ENCODE measurements at regions not wholly inside any gene's neighbourhood (a gene's known extent, or its start where the extent isn't known, plus 50 kb on each side); places are given as distances from the start of the nearest gene placed in this dataset.

GRCh38 chr3:160124224-160124623 lies 101.0 kb upstream of the C3orf80 start:
- Histone ChIP-seq H2AFZ (ENCODE audit: low read depth, low read length) (no peak overlapping the region), H3K27ac (ENCODE audit: low read depth, low read length) (no peak overlapping the region), H4K20me1 (ENCODE audit: insufficient read depth, low read length) (no peaks in the 10 kb centered on the region), H3K36me3 (ENCODE audit: insufficient read depth, low read length) (no peaks in the 10 kb centered on the region), H3K79me2 (ENCODE audit: insufficient read depth, low read length) (no peaks in the 10 kb centered on the region), H3K4me1 (ENCODE audit: insufficient read depth, low read length) (peaks cover 12% of the 10 kb centered on the region), H3K9ac (ENCODE audit: low read length) (no peak overlapping the region), H3K4me3 (ENCODE audit: insufficient read depth, low read depth, low read length) (no peak overlapping the region), H3K9me3 (ENCODE audit: insufficient read depth, low read depth, low read length) (no peaks in the 10 kb centered on the region), H3K27me3 (ENCODE audit: insufficient read depth, low read length) (no peaks in the 10 kb centered on the region), H3K4me2 (ENCODE audit: low read length) (no peak overlapping the region)
- H3K4me1 Mint-ChIP-seq (ENCODE audit: low read depth, unreplicated experiment) = peaks cover 32% of the 10 kb centered on the region
- peaks cover 17% of the 10 kb centered on the region for H3K9me3 Mint-ChIP-seq (ENCODE audit: unreplicated experiment)
- TF ChIP-seq, protein P1, sequence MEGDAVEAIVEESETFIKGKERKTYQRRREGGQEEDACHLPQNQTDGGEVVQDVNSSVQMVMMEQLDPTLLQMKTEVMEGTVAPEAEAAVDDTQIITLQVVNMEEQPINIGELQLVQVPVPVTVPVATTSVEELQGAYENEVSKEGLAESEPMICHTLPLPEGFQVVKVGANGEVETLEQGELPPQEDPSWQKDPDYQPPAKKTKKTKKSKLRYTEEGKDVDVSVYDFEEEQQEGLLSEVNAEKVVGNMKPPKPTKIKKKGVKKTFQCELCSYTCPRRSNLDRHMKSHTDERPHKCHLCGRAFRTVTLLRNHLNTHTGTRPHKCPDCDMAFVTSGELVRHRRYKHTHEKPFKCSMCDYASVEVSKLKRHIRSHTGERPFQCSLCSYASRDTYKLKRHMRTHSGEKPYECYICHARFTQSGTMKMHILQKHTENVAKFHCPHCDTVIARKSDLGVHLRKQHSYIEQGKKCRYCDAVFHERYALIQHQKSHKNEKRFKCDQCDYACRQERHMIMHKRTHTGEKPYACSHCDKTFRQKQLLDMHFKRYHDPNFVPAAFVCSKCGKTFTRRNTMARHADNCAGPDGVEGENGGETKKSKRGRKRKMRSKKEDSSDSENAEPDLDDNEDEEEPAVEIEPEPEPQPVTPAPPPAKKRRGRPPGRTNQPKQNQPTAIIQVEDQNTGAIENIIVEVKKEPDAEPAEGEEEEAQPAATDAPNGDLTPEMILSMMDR (IDR thresholded peaks at IDR 0.05; ENCODE audit: insufficient read depth, low read depth, low read length) = no peak
- H3K27me3 Mint-ChIP-seq (ENCODE audit: low read depth, unreplicated experiment) = no peaks in the 10 kb centered on the region
- H3K4me3 Mint-ChIP-seq (ENCODE audit: unreplicated experiment) = no peak overlapping the region
- no peak for DNase-seq (ENCODE audit: low read depth)
- no peaks in the 10 kb centered on the region for H3K36me3 Mint-ChIP-seq (ENCODE audit: low read depth, unreplicated experiment)
- no peak for FAIRE-seq
- no peak overlapping the region for H3K27ac Mint-ChIP-seq (ENCODE audit: unreplicated experiment)

DNA sequence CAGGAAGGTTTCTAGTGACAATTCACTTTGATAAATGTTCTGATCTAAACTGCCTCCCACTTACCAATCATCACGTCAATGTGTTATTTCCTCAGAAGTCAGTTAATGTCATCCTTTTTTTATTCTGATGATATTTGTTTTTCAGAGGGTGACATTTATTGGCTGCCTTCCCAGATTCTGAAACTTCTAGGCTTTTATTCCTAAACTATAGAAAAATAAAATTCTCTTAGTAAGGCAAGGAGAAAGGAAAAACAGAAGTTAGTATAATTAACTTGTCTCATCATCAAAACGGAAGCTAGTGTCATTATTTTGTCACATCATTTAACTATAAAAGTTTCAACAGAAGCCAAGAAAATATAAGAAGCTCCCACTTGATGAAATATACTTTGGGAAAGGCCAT lies 100.0 kb upstream of the C3orf80 start:
- peaks cover 40% of the 10 kb centered on the region for H3K4me1 Mint-ChIP-seq (ENCODE audit: low read depth, unreplicated experiment)
- no peak overlapping the region for H3K4me2 ChIP-seq (ENCODE audit: low read length)

GRCh38 chr3:160126051-160126450 lies 99.2 kb upstream of the C3orf80 start:
- DNase-seq (ENCODE audit: low read depth) (peak; percentile 43), FAIRE-seq (no peak)
- no peak overlapping the region for H3K4me3 Mint-ChIP-seq (ENCODE audit: unreplicated experiment)
- Histone ChIP-seq H3K79me2 (ENCODE audit: insufficient read depth, low read length) (no peaks in the 10 kb centered on the region), H3K27ac (ENCODE audit: low read depth, low read length) (no peak overlapping the region), H3K36me3 (ENCODE audit: insufficient read depth, low read length) (no peaks in the 10 kb centered on the region), H3K27me3 (ENCODE audit: insufficient read depth, low read length) (no peaks in the 10 kb centered on the region), H3K9ac (ENCODE audit: low read length) (no peak overlapping the region), H3K4me3 (ENCODE audit: insufficient read depth, low read depth, low read length) (no peak overlapping the region), H2AFZ (ENCODE audit: low read depth, low read length) (no peak overlapping the region), H3K4me1 (ENCODE audit: insufficient read depth, low read length) (peaks cover 25% of the 10 kb centered on the region), H3K9me3 (ENCODE audit: insufficient read depth, low read depth, low read length) (no peaks in the 10 kb centered on the region), H4K20me1 (ENCODE audit: insufficient read depth, low read length) (no peaks in the 10 kb centered on the region), H3K4me2 (ENCODE audit: low read length) (no peak overlapping the region)
- peak overlapping the region; percentile 89 for H3K27ac Mint-ChIP-seq (ENCODE audit: unreplicated experiment)
- no peaks in the 10 kb centered on the region for H3K27me3 Mint-ChIP-seq (ENCODE audit: low read depth, unreplicated experiment)
- peaks cover 45% of the 10 kb centered on the region for H3K4me1 Mint-ChIP-seq (ENCODE audit: low read depth, unreplicated experiment)
- no peaks in the 10 kb centered on the region for H3K36me3 Mint-ChIP-seq (ENCODE audit: low read depth, unreplicated experiment)
- no peak for TF ChIP-seq EZH2 (IDR thresholded peaks at IDR 0.05; ENCODE audit: insufficient read depth, low read length)
- TF ChIP-seq, protein P1 (IDR thresholded peaks at IDR 0.05; ENCODE audit: insufficient read depth, low read depth, low read length) = no peak
- peaks cover 7% of the 10 kb centered on the region for H3K9me3 Mint-ChIP-seq (ENCODE audit: unreplicated experiment)

More for the DNA sequence above, 100.0 kb upstream of the C3orf80 start:
- no peaks in the 10 kb centered on the region for H3K27me3 ChIP-seq (ENCODE audit: insufficient read depth, low read length)
- H3K4me3 ChIP-seq (ENCODE audit: insufficient read depth, low read depth, low read length) = no peak overlapping the region
- H3K27ac ChIP-seq (ENCODE audit: low read depth, low read length) = no peak overlapping the region
- no peaks in the 10 kb centered on the region for H3K79me2 ChIP-seq (ENCODE audit: insufficient read depth, low read length)
- H2AFZ ChIP-seq (ENCODE audit: low read depth, low read length) = no peak overlapping the region
- DNase-seq (ENCODE audit: low read depth) = no peak
- H3K9me3 Mint-ChIP-seq (ENCODE audit: unreplicated experiment) = peaks cover 13% of the 10 kb centered on the region
- no peak for FAIRE-seq
- no peaks in the 10 kb centered on the region for H4K20me1 ChIP-seq (ENCODE audit: insufficient read depth, low read length)
- H3K4me3 Mint-ChIP-seq (ENCODE audit: unreplicated experiment) = no peak overlapping the region
- H3K9me3 ChIP-seq (ENCODE audit: insufficient read depth, low read depth, low read length) = no peaks in the 10 kb centered on the region
- no peak overlapping the region for H3K9ac ChIP-seq (ENCODE audit: low read length)
- TF ChIP-seq, protein P1 (IDR thresholded peaks at IDR 0.05; ENCODE audit: insufficient read depth, low read depth, low read length) = no peak
- TF ChIP-seq EZH2 (IDR thresholded peaks at IDR 0.05; ENCODE audit: insufficient read depth, low read length) = no peak
- no peaks in the 10 kb centered on the region for H3K27me3 Mint-ChIP-seq (ENCODE audit: low read depth, unreplicated experiment)
- peaks cover 19% of the 10 kb centered on the region for H3K4me1 ChIP-seq (ENCODE audit: insufficient read depth, low read length)
- no peaks in the 10 kb centered on the region for H3K36me3 Mint-ChIP-seq (ENCODE audit: low read depth, unreplicated experiment)
- H3K27ac Mint-ChIP-seq (ENCODE audit: unreplicated experiment) = no peak overlapping the region
- H3K36me3 ChIP-seq (ENCODE audit: insufficient read depth, low read length) = no peaks in the 10 kb centered on the region

Measured in astrocyte (in vitro differentiated cells and primary cell).